Stimulated activated CD4-positive, alpha-beta T cell treated with anti-CD3 and anti-CD28 coated beads, TNF-alpha, amount 100 ng/mL, for 4 hours (primary cell): ENCODE measurements at regions not wholly inside any gene's neighbourhood (a gene's known extent, or its start where the extent isn't known, plus 50 kb on each side); places are given as distances from the start of the nearest gene placed in this dataset.
"Not testable (repeated sequence)": the region's sequence is repeated elsewhere in the genome, so short reads cannot be mapped to it uniquely, and the experiment has no call there.

Experiments used
- DNase-seq, 3 experiments: peaks; one replicate each; pipeline ENCODE4 v3.0.0-alpha.2; 2020; ENCODE audit warnings: low read depth in 3 of 3

DNA sequence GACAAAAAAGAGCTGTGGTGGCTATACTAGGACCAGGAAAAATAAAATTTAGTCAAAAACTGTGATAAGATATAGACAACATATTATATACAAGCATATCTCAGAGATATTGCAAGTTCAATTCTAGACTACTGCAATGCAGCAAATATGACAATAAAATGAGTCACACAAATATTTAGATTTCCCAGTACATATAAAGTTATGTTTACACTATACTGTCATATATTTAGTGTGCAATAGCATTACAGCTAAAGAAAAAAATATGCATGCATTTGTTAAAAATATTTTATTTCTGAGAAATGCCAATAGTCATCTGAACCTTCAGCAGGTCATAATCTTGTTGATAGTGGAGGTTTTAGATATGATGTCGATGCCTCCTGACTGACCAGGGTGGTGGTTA lies 72.1 kb downstream of the AKR1C4 start:
- no peak for DNase-seq

DNA sequence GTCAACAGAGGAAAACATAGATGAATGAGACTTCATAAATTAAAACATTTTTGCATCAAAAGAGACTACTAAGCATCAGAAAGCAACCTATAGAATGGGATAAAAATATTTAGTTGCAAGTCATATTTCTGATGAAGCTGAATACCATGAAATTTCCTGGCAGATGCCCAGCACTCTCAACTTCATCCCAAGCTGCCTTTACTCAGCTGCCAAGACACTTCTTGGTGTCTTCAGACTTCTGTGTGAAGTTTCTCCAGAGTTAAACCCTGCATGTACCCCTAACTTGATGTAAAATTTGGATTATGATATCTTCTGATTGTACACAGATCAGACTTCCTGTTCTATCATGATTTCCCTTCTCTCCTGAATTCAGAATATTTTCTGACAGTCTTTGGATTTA lies 73.2 kb downstream of the AKR1C4 start:
- DNase-seq = no peak

DNA sequence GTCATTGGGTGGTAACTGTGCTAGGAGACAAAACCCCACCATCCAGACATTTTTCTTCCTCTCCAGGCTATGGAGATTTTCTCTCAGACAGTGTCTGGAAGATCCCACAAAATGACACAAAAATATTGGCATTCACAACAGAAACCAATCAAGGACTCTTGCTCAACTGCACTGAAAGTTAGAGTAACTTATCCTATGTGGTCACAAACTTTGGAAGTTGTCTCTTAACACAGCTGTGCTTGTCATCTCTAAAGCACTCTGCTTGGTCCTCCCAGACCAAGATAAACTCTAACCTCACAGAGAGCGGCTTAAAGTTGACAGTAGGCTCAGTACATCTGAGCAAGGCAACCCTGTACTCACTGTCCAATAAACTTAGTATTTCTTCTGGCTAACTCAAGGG lies 74.9 kb downstream of the AKR1C4 start:
- DNase-seq = no peak

DNA sequence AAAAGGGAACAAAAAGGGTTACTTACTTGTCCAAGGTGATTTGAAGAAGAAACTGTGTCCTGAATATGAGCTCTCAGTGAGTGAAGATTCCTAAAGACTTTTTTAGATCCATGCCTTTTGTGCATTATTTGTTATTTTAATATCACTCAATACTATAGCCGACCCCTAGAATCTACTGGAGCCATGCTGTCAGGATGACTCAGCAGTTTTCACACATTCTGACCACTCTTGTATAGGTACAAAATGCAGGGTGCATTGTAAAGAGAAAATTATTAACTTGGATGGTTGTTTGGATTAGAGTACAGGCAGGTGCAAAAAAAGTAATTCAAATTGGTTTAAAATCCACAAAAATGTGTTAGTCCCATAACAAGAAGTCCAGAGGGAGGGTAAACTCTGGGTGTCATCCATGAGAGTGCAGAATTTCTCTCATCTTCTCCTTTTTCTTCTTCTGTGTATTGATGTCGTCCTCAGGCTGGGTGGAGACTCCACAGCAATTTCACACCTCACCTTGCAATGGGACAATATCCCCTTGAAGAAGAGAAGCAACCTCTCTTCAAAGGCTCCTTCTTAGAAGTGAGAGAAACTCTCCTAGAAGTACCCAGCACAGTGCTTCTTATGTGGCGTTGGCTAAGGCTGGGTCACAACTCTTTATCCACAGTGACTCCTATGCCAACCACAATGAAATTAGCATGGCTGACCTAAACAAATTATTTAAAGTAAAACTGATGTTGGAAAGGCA lies 75.6 kb downstream of the AKR1C4 start:
- no peak for DNase-seq

DNA sequence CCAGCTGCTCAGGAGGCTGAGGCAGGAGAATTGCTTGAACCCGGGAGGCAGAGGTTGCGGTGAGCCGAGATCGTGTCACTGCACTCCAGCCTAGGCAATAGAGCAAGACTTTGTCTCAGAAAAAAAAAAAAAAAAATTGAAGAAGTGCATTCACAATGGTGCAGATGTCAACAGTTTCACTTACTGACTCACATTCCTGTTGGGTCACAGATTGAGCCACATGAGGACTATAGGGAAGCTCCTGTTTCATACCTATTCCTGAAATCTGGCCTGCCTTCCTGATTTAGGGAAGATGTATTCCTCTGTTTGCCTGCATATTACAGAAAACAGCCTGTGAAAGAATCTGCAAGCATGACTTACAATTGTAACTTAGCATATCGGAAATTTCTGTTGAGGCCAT lies 78.2 kb downstream of the AKR1C4 start:
- no peak for DNase-seq

DNA sequence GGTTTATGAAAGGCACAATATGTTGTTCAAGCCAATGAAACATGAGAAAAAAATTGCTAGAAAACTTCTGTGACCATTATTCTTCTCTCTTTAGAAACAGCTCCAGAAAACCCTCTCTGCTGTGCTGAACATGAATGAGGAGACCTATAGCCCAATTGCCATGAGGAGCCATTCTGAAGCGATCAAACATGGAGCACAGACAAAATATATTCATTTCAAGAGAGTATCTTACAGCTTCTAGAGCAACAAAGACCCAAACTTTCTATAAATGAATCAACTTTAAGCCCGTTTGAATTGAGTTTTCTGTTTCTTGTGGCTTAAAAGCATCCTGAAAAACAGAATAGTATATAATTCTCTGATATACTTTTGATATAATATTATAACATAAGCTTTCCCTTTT lies 83.4 kb upstream of the UCN3 start:
- DNase-seq = no peak

DNA sequence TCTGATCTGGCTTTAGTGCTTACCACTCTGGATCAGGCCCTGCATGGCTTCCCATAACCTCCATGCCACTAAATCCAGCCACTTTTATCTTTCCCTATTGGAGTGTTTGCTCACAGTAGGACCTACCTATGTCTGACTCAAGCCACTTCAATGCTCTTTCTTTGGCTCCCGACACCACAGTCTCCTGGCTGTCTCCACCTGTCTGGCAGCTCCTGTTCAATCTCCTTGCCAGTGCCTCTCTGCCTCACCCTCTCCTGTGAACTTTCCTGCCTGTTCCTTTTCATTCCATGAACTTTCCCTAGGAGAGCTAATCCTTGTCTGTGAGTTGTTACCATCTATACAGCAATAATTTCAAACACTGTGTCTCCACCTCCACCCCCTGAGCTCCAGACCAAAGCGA lies 82.6 kb upstream of the UCN3 start:
- DNase-seq = no peak

DNA sequence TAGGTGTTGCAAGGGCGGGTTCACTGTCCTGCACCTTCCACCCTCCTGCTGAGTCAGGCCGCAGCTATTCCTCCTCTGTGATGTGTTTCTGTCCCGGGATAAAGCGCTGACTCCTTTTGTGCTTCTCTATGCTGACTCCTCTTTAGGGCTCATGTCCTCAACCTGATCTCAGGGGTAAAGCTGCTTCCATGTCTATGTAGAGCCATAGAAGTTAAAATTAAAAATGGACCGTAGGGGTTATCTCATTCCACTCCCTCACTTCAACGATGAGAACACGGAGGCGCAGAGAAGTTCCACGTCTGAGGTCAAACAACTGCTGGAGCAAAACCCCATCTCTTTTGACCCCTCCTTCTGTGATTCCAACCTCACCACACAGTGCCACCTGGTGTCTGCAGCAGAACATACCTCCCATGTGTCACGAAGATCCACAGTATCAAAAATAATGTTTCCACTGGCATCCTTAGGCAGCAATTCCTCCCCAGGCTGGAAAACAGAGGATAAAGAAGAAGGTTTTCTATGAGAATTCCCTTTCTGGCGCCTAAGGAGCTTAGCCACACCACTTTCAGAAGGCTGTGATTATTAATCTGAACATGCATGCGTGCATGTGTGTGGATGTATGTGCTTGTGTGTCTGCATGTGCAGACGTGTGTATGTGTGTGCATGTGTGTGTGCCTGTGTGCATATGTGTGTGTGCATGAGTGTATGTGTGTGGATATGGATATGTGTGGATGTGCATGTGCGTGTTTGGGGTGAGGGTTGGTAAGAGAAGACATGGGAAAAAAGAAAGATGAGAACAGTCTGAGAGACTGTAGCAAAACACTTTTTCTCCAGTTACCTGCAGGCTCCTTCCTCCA lies 81.2 kb upstream of the UCN3 start:
- DNase-seq = no peak

DNA sequence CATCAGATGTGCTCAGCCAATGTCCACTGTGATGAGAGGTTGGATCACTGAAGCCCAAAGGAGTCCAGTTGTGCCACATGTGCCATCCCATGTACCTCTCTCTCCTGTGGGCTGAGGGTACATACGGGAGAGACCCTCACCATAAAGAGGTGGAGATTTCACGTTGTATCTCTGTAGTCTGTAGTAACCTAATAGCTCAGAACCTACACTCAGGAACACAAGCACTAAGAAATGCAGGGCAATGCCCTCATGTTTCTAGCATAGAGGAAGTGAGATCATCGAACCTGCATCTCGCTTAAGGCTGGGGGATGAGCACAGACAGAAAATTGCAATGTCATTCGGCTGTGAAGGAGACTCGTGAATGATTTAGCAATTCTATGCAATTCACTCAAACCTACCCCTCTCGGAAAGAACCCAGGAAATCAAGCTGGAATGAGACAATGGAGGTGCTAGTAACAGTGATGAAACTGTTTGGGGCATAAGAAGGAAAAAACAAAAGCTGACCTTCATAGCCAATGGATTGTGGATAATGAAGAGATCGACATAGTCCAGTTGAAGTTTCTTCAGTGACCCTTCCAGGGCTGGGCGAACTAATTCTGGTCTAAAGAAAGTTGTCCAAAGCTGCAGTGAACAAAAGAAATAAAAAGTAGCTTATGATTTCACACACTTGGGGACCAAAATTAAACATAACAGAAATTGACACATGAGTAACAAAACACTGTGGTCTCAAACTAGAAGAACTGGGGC lies 80.3 kb upstream of the UCN3 start:
- DNase-seq = no peak

DNA sequence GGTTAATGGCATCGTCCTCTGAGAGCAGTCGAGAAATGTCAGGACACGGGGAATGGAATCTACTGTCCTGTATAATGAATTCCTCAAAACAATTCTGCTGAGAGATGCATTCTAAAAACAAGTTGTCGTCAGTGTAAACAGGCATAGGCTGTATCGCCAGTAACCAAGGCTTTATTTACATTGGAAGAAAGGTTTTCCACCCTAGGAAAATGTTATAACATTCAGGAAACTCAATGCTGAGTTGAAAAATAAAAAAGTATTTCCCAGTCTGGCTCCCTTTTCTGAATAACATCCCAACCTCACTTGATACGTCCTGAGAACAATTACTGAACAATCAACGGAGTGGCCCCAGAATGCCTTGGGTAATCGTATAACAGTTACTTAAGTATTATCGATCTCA lies 79.6 kb upstream of the UCN3 start:
- no peak for DNase-seq

DNA sequence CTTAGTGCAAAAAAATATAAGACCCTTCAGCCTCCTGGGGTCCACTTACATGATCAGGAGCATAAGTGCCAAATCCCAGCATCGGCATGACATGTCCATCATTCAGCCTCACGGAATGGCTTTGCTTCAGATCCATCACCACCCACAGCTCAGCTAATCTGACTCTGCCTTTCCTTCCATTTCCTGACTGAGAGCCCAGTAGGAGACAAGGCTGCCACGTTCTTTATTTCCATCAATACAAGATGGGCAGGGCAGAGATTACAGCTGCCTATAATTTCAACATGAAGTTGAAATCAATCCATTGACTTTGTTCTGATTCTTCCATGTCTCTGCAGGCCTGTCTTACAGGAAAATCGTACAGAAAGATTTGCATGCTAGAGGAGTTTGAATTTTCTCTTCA lies 76.4 kb upstream of the UCN3 start:
- no peak for DNase-seq

DNA sequence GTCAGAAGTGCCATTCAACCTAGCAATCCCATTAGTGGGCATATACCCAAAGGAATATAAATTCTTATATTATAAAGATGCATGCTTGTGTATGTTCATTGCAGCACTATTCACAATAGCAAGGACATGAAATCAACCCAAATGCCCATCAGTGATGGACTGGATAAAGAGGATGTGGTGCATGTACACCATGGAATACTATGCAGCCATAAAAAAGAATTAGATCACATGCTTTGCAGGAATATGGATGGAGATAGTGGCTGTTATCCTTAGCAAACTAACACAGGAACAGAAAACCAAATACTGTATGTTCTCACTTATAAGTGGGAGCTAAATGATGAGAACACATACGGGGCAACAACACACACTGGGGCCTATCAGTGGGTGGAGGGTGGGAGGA lies 75.5 kb upstream of the UCN3 start:
- not testable (repeated sequence) for DNase-seq

DNA sequence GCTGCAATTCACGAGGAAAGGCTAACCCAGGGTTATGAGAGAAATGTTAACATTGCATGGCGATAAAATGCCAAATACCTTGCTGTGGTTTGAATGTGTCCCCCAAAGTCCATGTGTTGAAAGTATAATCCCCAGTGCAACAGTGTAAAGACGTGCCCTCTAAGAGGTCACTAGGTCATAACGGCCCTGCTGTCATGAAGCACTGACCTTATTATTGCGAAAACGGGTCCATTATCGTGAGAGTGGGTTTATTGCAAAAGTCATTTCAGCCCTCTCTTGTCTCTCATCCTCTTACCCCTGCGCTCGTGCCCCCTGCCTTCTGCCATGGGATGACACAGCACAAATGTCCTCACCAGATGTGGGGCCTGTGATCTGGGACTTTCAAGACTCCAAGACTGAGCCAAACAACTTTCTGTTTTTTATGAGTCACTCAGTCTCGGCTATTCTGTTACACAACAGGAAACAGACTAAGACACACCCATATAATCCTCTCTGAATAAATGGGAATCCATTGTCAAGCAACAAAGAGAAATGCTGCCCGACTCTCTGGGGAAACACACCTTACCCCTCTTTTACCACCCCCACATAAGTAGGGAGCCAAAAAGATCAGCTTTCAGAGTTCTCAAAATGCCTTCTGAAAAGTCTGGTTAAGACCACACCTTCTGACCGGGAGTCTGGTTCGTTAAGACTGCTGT lies 73.1 kb upstream of the UCN3 start:
- no peak for DNase-seq

DNA sequence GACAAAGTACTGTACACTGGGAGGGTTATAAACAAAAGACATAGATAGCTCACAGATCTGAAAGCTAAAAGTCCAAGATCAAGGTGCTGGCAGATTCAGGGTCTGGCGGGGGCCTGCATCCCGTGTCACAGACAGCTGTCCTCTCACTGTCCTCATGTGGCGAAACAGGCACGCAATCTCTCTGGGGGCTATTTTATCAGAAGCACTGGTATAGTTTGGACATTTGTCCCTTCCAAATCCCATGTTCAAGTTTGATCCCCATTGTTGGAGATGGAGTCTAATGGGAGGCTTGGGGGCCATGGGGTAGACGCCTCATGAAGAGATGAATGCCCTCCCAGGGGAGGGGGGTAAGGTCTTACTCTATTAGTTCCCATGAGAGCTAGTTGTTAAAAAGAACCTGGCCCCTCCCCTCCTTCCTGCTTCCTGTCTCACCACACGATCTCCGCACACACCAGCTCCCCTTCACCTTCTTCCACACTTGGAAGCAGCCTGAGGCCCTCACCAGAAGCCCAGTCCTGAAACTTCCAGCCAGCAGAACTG lies 72.5 kb upstream of the UCN3 start:
- DNase-seq = no peak

DNA sequence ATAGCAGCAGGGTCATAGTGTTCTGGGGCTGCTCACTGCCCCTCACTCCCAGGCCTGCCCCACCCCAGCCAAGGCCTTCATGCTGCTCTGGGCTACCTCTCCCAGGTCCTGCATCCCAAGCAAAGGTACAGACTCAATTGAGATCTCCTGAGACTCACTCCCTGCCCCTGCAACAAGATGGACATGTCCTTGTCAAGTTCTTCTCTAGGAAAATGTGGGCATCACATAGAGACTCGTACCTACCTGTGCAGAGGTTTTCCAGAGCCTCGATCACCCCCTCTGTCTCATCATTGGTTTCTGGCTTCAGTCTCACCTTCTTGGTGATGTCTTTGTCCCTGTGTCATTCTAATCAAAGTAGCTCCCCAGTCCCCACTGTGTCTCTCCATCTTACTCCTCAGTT lies 71.8 kb upstream of the UCN3 start:
- DNase-seq = not testable (repeated sequence)

DNA sequence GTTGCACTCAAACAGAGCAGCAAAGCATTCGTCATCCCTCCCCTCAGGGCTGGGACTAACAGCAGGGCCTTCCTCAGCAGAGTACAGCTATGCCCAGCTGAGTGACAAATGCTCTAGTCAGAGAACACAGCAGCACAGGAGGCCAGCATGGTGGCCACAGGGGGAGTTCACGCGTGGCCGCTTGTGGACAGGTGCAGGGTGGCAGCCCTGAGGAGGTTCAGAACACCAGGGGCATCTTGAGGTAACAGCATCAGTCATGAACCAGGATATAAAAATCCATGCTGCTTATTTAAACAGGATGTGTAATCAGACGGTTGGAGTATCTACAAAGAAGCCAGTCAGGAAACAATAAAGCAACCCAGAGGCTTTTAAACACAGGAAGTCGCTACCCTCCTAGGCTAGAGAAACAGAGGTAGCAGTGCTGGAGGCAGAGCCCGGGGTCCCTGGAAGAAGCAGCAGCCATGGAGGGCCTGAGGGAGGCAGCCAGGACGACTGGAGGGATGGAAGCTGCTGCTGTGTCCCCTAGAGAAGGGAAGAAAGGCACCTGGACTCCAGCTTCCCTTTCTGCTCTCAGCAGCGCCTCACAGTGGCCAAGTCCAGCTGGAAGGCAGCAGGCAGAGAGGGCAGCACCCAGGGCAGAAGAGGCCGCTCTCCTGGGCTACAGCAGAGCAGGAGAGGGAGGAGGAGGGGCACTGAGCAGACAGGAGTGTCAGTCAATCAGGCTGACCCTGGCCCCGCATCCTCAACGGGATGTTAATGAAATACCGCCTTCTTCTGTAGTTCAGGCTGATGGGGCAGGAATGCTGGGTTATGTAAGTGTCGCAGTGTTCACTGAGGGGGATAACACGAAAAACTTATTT lies 70.8 kb upstream of the UCN3 start:
- peak in 2 of 3 experiments; percentile 55 to 62 for DNase-seq

DNA sequence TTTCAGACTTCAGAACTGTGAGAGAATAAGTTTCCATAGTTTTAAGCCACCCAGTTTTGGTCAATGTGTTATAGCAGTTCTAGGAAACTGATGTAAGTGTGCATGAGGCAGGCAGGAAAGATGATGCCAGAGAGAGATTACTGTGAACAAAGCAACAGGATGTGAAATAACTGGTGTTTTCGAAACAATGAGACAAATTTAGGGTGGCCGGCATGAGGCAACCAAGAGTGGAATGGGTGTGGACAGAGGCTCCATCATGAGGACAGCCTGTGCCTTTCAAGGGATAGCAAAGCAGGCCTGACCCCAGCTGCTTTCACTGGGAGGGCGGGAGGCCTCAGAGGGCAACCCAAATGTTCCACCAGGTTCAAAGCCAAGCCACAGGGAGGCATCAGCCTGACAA lies 67.3 kb upstream of the UCN3 start:
- no peak for DNase-seq

DNA sequence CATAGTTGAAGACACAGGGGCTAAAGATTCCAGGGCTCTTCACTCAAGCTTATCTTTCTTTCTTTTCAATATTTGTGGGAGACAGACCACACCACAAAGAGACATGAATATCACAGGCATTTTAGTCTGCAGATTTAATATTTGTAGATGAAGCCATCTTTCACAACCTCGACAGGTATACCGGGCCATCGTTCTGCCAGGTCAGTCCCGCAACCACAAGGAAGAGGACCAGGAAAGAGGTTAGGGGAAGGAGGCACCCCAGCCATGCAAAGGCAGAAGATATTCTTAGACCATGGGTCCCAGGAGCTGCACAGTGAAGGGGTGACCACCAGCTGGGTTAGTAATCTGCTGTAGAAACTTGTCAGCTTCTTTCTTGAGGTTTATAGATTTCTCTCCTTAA lies 66.8 kb upstream of the UCN3 start:
- no peak for DNase-seq

DNA sequence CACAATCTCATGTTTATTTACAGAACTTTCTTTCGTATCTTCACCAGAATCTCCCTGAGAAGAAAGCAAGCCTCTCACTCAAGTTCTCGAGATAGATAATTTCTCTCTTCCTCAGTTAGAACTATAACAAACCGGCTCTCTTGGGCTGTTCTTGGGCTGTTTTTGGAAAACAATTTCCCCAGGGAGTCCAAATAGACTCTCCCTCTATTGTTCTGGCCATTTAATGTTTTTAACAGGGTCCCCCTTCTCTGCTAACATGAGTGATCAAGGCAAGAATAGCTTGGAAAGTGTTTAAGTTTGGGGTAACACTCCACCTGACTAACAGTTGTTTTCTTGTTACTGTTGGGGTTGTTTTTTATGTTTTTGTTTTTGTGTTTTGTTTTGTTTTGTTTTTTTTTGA lies 64.8 kb upstream of the UCN3 start:
- DNase-seq = no peak

DNA sequence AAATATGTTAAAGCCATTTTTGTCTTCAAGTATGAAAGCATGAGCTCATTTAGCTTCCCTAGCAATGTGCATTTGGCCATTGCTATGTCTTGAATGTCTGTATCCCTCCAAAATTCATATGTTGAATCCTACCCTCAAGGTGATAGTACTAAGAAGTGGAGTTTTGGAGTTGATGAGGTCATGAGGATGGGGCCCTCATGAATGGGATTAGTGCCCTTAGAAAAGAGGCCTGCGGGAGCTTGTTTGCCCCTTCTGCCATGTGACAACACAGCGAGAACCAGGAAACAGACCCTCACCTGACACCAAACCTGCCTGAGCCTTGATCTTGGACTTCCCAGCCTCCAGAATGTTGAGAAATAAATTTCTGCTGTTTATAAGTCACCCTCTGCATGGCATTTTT lies 61.3 kb upstream of the UCN3 start:
- DNase-seq = no peak

DNA sequence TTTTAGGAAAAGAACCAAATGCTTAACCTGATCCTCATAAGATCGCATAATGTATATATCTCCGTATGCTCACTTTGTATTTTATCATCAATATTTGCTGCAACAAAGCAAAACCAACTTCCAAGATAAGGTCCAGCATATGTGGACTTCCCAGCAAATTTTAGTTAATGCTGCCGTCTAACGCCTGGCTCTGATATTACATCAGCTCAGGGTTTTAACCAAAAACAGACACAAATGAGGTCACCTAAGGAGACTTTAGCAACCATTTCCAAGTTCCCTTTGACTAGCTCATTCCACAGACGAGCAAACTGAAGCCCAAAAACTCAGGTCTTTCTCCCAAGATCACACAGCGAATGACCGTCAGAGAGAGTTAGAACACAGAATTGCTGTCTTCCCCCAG lies 59.4 kb upstream of the UCN3 start:
- no peak for DNase-seq
